Calu3 (cell line): ENCODE measurements at regions not wholly inside any gene's neighbourhood (a gene's known extent, or its start where the extent isn't known, plus 50 kb on each side); places are given as distances from the start of the nearest gene placed in this dataset.

ENCODE experiments used
- BruUV-seq: library from RNA; stranded (reverse); fragments of 400-500 nt; replicated peaks from 2 replicates; lab custom pipeline; 2021; lab: Mats Ljungman, UMichigan
- CTCF ChIA-PET: fragments of 300-600 bp; sonication (Branson Sonifier 250); formaldehyde crosslinking; loops from one replicate; lab custom pipeline; 2022; ENCODE audit warnings: antibody characterized with exemption; lab: Charles Lee
- DNase-seq: peaks from one replicate; pipeline ENCODE4 v3.0.0; 2022
- H3K27ac Mint-ChIP-seq: one replicate; pipeline ENCODE4 v1.8.0; 2022; ENCODE audit warnings: mixed read lengths; ENCODE audit not compliant: unreplicated experiment
- H3K27me3 Mint-ChIP-seq: one replicate; pipeline ENCODE4 v1.8.0; 2022; ENCODE audit warnings: mixed read lengths; ENCODE audit not compliant: unreplicated experiment
- H3K36me3 Mint-ChIP-seq: one replicate; pipeline ENCODE4 v1.8.0; 2022; ENCODE audit warnings: mild to moderate bottlenecking, moderate library complexity, mixed read lengths; ENCODE audit not compliant: insufficient read depth, unreplicated experiment
- H3K4me1 Mint-ChIP-seq: one replicate; pipeline ENCODE4 v1.8.0; 2022; ENCODE audit warnings: mild to moderate bottlenecking, low read depth, mixed read lengths; ENCODE audit not compliant: unreplicated experiment
- H3K4me3 Mint-ChIP-seq: one replicate; pipeline ENCODE4 v1.8.0; 2022; ENCODE audit warnings: mild to moderate bottlenecking, low read depth, moderate library complexity, mixed read lengths; ENCODE audit not compliant: unreplicated experiment
- H3K9me3 Mint-ChIP-seq: one replicate; pipeline ENCODE4 v1.8.0; 2022; ENCODE audit warnings: low read depth, mixed read lengths; ENCODE audit not compliant: unreplicated experiment
- intact Hi-C: fragments of 100-400 bp; cut with micrococcal nuclease; formaldehyde crosslinking; loops from one replicate; pipeline ENCODE4 v1.10.0; 2022; ENCODE audit not compliant: unreplicated experiment
- TF ChIP-seq, protein P1 (sequence below): fragments of 200-600 bp; IDR thresholded peaks from one replicate; pipeline ENCODE4 v1.8.0; 2022; ENCODE audit warnings: antibody characterized with exemption; ENCODE audit not compliant: unreplicated experiment

- intact Hi-C loops, result no loop called here
- BruUV-seq, result no TSS peak
Observed at GRCh38 chr1:212186427-212187207, 98.6 kb upstream of the PPP2R5A start.

GRCh38 chr1:212188599-212189351, 96.4 kb upstream of the PPP2R5A start:
- no peaks in the 10 kb centered on the region for H3K9me3 Mint-ChIP-seq
- CTCF ChIA-PET, result no interaction called here
- peaks cover 16% of the 10 kb centered on the region for H3K4me1 Mint-ChIP-seq
- intact Hi-C loops, result no loop called here
- no TSS peak for BruUV-seq
- H3K36me3 Mint-ChIP-seq, result no peaks in the 10 kb centered on the region
- TF ChIP-seq, protein P1, sequence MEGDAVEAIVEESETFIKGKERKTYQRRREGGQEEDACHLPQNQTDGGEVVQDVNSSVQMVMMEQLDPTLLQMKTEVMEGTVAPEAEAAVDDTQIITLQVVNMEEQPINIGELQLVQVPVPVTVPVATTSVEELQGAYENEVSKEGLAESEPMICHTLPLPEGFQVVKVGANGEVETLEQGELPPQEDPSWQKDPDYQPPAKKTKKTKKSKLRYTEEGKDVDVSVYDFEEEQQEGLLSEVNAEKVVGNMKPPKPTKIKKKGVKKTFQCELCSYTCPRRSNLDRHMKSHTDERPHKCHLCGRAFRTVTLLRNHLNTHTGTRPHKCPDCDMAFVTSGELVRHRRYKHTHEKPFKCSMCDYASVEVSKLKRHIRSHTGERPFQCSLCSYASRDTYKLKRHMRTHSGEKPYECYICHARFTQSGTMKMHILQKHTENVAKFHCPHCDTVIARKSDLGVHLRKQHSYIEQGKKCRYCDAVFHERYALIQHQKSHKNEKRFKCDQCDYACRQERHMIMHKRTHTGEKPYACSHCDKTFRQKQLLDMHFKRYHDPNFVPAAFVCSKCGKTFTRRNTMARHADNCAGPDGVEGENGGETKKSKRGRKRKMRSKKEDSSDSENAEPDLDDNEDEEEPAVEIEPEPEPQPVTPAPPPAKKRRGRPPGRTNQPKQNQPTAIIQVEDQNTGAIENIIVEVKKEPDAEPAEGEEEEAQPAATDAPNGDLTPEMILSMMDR, result no peak
- H3K4me3 Mint-ChIP-seq, result no peak overlapping the region
- no peak overlapping the region for H3K27ac Mint-ChIP-seq
- H3K27me3 Mint-ChIP-seq, result no peaks in the 10 kb centered on the region
- DNase-seq, result no peak

More at GRCh38 chr1:212186427-212187207, 98.6 kb upstream of the PPP2R5A start:
- Mint-ChIP-seq H3K27ac (no peak overlapping the region), H3K4me3 (no peak overlapping the region), H3K27me3 (no peaks in the 10 kb centered on the region), H3K4me1 (peaks cover 16% of the 10 kb centered on the region), H3K36me3 (no peaks in the 10 kb centered on the region), H3K9me3 (no peaks in the 10 kb centered on the region)
- TF ChIP-seq, protein P1, result no peak
- DNase-seq, result peak; percentile 15
- CTCF ChIA-PET, result interaction anchor here (0.6 kb wide), 2 partner anchors 10 to 116 kb away, joined by 3 read pairs; no protein-coding TSS in a partner anchor

DNA sequence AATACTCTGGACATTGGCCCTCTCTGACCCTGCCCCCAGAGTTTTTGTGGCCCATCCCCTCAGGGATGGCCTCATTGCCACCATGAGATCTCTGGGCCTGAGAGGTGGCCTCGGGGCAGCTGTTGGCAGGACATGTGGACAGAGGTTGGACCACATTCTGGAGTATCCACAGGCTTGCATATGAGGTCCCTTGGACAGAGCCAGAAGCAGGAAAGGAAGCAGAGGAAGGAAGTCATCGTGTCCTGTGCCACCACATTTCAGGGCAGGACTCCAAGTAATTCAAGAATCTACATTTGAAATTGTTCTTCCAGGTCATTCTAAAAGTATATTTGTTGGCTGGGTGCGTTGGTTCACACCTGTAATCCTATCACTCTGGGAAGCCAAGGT, 95.9 kb upstream of the PPP2R5A start:
- no peaks in the 10 kb centered on the region for H3K27me3 Mint-ChIP-seq
- no peak for DNase-seq
- TF ChIP-seq, protein P1, result no peak
- no TSS peak for BruUV-seq
- H3K27ac Mint-ChIP-seq, result no peak overlapping the region
- H3K4me1 Mint-ChIP-seq, result peaks cover 16% of the 10 kb centered on the region
- CTCF ChIA-PET, result no interaction called here
- no peaks in the 10 kb centered on the region for H3K9me3 Mint-ChIP-seq
- H3K4me3 Mint-ChIP-seq, result no peak overlapping the region
- H3K36me3 Mint-ChIP-seq, result no peaks in the 10 kb centered on the region
- intact Hi-C loops, result no loop called here

- CTCF ChIA-PET, result no interaction called here
- BruUV-seq, result no TSS peak
- H3K27me3 Mint-ChIP-seq, result no peaks in the 10 kb centered on the region
Observed at GRCh38 chr1:212190169-212190568, 95.0 kb upstream of the PPP2R5A start.

More at GRCh38 chr1:212190169-212190568, 95.0 kb upstream of the PPP2R5A start:
- TF ChIP-seq, protein P1, result no peak
- Mint-ChIP-seq H3K4me1 (peaks cover 16% of the 10 kb centered on the region), H3K4me3 (no peak overlapping the region), H3K27ac (no peak overlapping the region), H3K9me3 (no peaks in the 10 kb centered on the region), H3K36me3 (no peaks in the 10 kb centered on the region)
- DNase-seq, result no peak
- intact Hi-C loops, result no loop called here
